Body of pancreas (tissue), 4 donors: ENCODE measurements at regions not wholly inside any gene's neighbourhood (a gene's known extent, or its start where the extent isn't known, plus 50 kb on each side); places are given as distances from the start of the nearest gene placed in this dataset.

Source experiments
- CTCF ChIP-seq, 7 experiments: fragments of 450-650 bp in 4 of 7; fragments of 200-600 bp in 3 of 7; sonication (generic) in 3 of 7; IDR thresholded peaks; one replicate each; pipeline ENCODE4 v1.5.1; 2016 to 2019; ENCODE audit warnings: antibody characterized with exemption in 7 of 7
- POLR2A ChIP-seq, 3 donors: fragments of 450-650 bp; IDR thresholded peaks; one replicate each; pipeline ENCODE4 v1.6.1; 2016; ENCODE audit warnings: antibody characterized with exemption in 3 of 3, mild to moderate bottlenecking in 2 of 3

- no peak for TF ChIP-seq CTCF (IDR thresholded peaks at IDR 0.05)
- TF ChIP-seq POLR2A (IDR thresholded peaks at IDR 0.05), result no peak
These were observed 253.1 kb upstream of the NXPH2 start for GRCh38 chr2:139033300-139033699.
